GM19468 (cell line): ENCODE measurements at regions not wholly inside any gene's neighbourhood (a gene's known extent, or its start where the extent isn't known, plus 50 kb on each side); places are given as distances from the start of the nearest gene placed in this dataset.

Experiments used
- ATAC-seq: cut with Tn5 transposase; IDR thresholded peaks from one replicate; pipeline ENCODE4 v1.9.1; 2021; ENCODE audit warnings: mild to moderate bottlenecking, moderate library complexity, moderate number of reproducible peaks; ENCODE audit not compliant: unreplicated experiment; ENCODE audit errors: extremely low read depth

DNA sequence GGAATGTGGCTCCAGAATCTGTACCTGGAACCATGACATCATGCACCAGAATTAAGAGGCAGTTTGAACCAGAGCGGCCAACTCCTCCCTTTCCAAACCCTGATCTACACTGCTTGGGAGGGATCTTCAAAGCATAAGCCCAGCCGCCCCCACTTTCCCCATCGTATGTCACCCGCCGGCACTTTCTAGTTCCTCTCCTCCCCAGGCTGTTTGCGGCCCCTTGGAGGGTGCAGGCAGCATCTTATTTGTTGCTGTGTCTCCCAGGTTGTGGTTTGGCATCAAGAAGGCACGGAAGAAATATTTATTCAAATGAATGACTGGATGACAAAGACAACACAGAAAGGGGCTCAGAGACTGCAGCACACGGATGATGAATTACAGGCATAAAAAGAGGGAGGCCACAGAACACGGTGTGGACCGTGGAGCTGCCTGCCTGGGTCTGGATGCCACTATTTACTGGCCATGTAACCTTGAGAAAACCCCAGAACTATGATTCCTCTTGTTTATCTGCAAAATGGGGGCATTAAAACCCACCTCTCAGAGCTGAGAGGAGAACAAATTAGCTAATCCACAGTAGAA lies 305.8 kb downstream of the EIPR1 start:
- ATAC-seq: no peak

DNA sequence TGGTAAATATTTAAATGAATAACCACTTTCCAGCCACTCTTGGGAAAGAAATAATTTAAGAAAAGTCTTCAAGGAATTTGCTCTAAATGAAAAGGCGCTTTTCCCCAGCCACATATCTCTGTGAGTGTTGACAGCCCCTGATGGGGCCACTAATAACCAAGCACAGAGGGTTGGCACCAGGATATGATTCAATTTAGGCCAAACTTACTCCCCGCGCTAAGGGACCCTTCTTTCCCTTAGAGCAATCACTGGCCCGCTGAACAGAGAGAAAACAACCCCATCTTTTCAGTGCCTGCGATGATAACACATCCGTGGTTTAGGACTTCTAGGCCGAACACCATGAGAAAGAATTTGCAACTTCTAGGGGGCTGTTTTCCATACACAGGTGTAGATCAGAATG lies 310.8 kb downstream of the EIPR1 start:
- no peak for ATAC-seq

DNA sequence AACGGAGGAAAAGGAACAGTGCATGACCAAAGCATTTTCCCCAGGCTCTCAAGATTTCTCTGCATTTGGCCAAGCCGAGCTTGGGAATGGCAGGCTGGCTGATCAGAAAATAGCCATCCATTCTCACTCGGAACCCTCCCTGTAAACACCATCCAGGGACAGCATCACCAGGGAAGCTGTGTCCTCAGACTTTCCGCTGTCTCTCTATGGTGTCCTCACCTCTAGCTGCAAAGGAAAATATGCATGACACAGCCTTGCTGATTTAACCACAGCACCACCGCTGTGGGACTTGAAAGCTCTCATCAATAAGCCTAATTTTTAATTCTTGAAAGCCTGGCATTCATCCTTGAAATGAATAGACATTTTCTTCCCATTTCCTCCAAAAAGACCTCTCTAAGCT lies 311.7 kb downstream of the EIPR1 start:
- no peak for ATAC-seq

DNA sequence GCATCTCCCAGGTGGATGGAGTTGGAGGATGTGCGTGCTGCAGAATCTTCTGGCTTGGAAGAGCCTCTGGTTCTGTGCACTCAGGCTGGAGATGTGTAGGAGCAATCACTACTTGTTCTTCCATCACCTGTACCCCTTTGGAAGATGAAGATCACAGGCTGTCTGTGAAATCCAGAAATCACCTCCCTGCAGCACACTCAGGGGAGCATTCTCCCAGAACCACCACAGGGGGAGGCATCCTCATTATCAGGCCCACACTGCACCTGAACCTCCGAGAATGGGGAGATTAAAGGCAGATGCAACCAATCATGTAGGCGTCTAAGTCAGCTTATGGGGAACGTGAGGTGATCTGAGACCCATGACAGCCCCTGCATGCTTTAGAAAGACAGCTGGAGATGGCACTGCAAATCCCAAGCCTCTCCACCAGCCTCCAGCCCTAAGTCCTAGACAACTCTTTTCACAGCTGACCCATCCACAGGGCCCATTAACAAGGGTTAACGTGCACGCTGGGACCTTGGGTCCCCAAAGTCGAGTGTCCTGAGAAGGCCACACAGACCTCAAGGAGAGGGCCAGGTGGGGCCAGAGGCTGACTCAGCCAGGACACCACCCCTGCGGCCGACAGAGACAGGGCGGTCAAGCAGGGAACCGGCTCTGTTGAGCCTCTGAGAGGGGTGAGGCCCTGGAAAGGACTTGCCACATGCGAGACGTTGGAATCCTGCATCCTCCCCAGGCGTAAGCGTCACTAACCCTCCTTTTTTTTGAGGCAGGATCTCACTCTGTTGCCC lies 314.9 kb downstream of the EIPR1 start:
- ATAC-seq: no peak

GRCh38 chr2:3060049-3060448 lies 317.6 kb downstream of the EIPR1 start:
- ATAC-seq: no peak

DNA sequence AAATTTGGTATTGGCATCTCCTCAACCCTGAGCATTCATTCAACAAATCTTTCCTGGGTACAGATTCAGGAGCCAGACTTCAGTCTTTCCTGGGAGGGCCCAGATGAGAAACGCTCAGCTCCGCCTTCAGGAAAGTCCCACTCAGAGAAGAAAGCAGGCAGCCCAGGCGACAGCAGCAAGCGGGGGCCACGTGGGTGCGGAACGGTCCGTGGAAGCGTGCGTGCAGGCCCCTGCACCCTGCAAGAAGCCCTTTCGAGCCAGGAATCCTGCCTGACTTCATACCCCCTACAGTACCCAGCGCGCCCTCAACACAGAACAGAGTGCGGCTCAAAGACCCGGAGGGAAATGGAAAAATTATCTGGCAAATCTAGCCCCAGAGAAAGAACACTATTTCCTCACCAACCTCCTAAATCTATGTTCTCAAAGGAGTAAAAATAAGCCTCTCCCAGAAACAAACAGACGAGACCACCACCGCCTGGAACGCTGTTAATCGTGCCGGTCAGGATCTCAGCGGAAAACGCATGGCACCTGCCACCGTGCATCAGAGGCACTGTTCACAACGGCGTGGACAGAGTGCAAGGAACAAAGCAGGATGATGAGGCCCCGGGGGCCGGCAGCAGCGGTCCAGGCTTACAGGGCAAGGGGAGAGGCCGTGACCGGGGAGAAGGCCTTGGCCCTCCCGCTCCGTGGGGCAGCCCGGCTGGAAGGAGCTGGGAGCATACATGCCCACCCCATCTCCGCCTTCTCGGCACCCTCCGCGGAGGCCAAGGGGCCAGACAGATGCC lies 318.3 kb downstream of the EIPR1 start:
- ATAC-seq: no peak

GRCh38 chr2:3054066-3054465 lies 323.6 kb downstream of the EIPR1 start:
- ATAC-seq: no peak

DNA sequence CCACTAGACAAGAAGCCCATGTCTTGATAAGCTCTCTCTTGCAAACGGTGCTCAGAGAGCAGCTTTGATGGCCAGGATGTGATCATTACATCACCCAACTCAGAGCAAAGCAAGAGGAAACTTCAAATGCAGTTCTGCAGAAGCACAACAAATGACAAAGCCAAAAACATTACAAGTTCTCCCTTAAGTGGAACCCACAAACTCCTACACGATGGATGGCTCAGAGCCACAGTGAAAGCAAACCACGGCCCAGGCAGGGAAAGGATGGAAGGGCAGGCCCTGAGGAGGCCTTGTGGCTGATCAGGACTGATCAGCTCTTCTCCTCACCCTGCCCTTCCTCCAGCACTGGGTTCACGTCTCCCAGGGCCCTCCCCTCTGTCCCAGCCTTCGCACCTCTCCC lies 326.4 kb downstream of the EIPR1 start:
- ATAC-seq: no peak

DNA sequence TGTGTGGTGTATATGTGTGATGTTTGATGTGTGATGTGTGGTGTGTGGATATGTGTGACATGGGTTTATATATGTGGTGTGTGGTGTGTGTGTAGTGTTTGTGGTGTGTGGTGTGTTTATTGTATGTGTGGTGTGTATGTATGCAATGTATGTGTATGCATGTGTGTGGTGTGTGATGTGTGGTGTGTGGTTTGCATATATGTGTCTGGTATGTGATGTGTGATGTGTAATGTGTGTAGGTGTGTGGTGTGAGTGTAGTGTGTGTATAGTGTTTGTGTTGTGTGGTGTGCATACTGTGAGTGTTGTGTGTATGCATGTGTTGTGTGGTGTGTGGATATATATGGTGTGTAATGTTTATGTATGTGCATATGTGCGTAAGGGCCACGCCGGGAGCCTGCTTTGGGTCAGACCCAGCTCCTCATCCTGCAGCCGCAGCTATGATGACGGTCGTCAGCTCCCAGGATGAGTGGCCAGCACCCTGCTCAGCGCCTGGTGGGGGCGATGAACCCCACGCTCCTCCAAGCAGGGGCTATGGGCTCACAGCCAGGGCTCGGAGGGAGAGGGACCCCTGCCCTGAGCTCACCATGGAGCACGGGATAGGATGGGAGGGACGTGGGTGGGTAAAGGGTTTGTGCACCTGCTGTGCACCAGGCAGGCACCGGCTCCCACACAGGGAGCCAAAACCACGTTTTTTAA lies 331.3 kb downstream of the EIPR1 start:
- no peak for ATAC-seq

DNA sequence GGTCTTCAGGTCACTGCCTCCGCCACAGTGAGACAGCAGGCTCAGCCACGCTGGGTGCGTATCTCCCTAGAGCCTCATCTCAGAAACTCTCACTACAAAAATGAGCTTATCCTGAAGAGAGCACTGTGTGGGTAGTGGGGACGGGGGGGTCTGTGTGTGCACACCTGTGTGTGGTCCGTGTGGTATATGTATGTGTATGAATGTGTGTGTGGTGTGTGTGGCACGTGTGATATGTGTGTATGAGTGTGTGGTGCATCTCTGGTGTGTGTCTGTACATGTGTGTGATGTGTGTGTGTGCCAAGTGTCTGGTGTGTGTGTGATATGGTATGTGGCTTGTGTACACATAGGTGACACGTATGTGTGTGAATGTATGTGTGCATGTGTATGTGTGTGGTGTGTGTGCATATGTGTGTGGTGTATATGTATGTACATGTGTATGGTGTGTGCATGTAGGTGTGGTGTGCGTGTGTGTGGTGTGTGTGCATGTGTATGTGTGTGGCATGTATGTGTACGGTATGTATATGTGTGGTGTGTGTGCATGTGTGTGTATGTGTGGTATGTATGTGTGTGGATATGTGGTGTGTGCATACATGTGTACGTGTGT lies 332.2 kb downstream of the EIPR1 start:
- no peak for ATAC-seq

- no peak for ATAC-seq
These were observed 332.9 kb downstream of the EIPR1 start for GRCh38 chr2:3044587-3045317.

- ATAC-seq: no peak
These were observed 333.9 kb downstream of the EIPR1 start for GRCh38 chr2:3043726-3044125.

DNA sequence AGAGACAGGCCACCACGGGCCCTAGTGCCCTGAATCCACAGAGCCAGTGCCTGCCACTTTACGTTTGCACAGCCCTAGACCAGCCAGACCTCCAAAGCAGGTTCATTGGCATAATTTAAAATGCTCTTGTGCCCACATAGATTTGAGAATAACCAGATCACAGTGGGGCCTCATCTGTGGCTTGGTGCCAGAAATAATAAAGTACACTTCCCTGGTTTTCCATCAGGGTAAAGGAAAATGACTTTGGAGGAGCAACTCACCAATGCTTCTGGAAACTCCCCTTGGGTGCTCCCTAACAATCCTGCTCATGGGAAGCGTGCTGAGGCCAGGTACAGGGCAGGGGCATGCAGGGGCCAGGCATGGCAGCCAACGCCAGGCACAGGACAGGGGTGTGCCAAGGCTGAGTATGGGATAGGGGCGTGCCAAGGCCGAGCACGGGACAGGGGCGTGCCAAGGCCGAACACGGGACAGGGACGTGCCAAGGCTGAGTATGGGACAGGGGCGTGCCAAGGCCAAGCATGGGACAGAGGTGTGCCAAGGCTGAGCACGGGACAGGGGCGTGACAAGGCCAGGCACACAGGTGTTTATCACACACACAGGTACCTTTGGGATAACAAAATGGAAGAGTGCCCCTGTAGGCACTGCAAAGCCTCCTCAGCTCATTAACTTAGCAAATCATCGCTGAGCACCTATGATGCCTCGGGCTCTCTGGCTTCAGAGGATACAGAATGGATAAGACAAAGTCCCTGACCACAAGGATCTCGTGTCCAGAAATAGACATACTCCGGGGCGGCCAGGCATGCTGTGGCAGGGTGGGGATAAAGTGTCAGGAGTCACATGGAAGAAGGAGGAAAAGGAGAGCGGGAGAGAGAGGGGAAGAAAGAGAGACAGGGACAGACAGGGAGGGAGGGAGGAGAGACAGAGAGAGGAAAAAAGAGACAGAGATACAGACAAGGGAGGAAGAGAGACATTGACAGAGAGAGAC lies 334.7 kb downstream of the EIPR1 start:
- no peak for ATAC-seq

GRCh38 chr2:3041841-3042600 lies 335.6 kb downstream of the EIPR1 start:
- no peak for ATAC-seq

DNA sequence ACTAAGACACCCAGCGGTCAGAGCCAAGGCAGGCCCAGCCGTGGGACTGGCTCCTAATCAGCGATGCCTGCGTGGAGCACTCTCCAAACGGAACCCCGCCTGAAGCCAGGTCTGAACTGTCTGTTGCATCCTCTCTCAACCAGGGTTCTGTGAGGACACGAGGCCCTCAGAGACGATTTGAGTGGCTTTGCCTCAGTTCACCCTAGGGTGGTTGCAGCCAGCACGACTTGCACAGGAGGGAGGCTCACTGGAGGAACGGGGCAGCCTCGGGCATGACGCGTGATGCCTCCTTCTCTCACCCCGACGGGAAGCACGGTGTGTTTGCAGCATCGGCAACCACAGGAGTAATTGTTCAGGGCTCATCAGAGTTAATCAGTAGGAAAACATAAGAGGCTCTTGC lies 336.4 kb downstream of the EIPR1 start:
- ATAC-seq: no peak

GRCh38 chr2:3040496-3041140 lies 337.0 kb downstream of the EIPR1 start:
- no peak for ATAC-seq

- no peak for ATAC-seq
These were observed 337.6 kb downstream of the EIPR1 start for GRCh38 chr2:3040066-3040428.
